ENCODE measurements at regions not wholly inside any gene's neighbourhood (a gene's known extent, or its start where the extent isn't known, plus 50 kb on each side); places are given as distances from the start of the nearest gene placed in this dataset.

- TF ChIP-seq CHD7 (IDR thresholded peaks at IDR 0.05; ENCODE audit: low read depth, low read length) (no peak), ZFPM2 (CRISPR knock-in tag; IDR thresholded peaks at IDR 0.05) (no peak), CTCF (IDR thresholded peaks at IDR 0.05 in 2 of 3, conservative IDR thresholded peaks at IDR 0.05 in 1 of 3; ENCODE audit: insufficient read depth in 2 of 3, low read depth in 1 of 3, low read length in 3 of 3) (no peak), ZC3H11A (IDR thresholded peaks at IDR 0.05; ENCODE audit: low read depth, low read length) (no peak), GTF2E2 (tag; IDR thresholded peaks at IDR 0.05) (no peak), KLF6 (CRISPR knock-in tag; IDR thresholded peaks at IDR 0.05; ENCODE audit: borderline replicate concordance) (no peak), ZFX (CRISPR knock-in tag; IDR thresholded peaks at IDR 0.05) (no peak), GTF2A2 (tag; IDR thresholded peaks at IDR 0.05) (no peak), USF1 (CRISPR knock-in tag; IDR thresholded peaks at IDR 0.05) (no peak), MEF2D (tag; conservative IDR thresholded peaks at IDR 0.05; ENCODE audit: low read depth) (no peak), ZNF395 (CRISPR knock-in tag; IDR thresholded peaks at IDR 0.05) (no peak)
Observed at GRCh38 chr5:144971108-144971850, 800.6 kb downstream of the KCTD16 start (continued).

All from K562 (cell line).